GM18951 (cell line): ENCODE measurements at regions not wholly inside any gene's neighbourhood (a gene's known extent, or its start where the extent isn't known, plus 50 kb on each side); places are given as distances from the start of the nearest gene placed in this dataset.

Experiments used
- POLR2A ChIP-seq: IDR thresholded peaks from 4 replicates; pipeline ENCODE4 v1.6.1; 2011; ENCODE audit warnings: mild to moderate bottlenecking; ENCODE audit not compliant: insufficient read length, insufficient read depth; ENCODE audit errors: extremely low read depth
- in situ Hi-C: fragments of 300-500 bp; cut with MboI; formaldehyde crosslinking; loops from one replicate; pipeline ENCODE4 v1.12.0; 2022; ENCODE audit warnings: low sequenced_read_pairs, mixed read lengths, inconsistent platforms; ENCODE audit not compliant: unreplicated experiment

DNA sequence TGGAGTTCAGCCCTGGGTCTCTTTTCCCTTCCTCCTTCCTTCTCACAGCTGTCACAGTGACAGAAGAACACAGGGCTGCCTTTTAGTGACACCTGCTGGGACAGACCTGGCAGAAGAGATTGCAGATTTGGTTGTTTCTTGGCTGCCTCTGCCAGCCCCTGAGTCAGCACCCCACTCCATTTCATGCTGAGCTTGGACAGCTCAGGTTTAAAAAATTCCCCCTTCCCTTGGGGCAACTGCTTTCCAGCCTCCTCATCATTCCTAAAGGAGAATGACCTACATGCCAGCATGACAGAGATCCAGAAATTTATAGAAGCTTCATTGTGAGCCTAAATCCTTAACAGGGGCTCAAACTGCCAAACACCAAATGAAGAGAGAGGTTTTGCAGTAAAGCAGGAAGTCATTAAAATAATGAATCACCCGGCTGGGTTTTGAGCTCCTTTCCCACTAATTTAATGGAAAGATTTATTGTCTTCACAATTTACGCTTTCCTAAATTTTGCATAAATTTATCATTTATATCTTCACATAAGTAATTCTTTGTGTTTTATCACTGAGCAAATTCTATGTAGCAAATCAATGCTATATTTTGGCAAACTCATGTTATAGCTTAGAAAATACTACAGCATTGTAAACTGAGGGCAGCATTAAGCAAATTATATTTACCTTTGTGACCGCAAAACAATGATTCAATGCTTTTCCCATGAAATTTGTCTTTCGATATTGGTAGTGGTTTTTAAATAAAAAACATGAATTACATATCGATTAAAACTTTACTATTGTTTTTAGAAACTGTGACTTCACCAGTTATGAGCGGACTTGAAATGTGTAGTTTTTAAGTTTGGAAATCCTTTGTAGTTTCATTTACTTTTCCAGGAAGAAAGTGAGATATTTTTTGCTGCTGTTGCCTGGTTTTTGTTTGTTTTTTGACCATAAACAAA, 399.5 kb upstream of the ANKRD30A start:
- no peak for TF ChIP-seq POLR2A
- in situ Hi-C loops, result no loop called here

DNA sequence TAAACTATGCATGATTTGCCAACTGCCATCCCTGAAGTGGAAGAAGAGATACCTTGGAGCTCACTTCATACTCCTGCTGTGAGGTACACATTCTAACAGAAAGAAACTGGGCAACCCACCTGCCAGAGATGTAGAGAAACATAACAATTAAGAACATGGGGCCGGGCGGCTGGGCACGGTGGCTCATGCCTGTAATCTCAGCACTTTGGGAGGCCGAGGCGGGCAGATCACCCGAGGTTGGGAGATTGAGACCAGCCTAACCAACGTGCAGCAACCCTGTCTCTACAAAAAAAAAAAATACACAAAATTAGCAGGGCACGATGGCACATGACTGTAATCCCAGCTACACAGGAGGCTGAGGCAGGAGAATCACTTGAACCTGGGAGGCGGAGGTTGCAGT, 402.6 kb upstream of the ANKRD30A start:
- TF ChIP-seq POLR2A, result no peak
- in situ Hi-C loops, result no loop called here

DNA sequence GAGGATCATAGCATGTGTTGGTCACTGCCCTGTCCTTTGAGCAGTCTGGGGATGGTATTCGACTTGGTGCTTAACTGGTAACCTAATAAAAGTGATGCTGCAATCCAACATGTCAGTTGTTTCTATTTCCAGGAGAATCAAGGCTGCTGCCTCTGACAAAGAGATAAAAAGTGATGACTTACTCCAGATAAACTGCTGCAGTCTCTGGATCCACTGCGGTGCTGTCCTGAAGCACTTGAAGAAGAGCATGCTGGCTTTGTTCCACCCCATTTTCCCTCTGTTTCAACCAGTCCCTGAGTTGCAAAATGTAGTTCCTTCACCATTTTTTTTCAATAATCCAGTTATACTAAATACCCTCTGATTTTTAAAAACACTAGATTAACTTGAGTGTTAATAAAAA, 403.5 kb upstream of the ANKRD30A start:
- TF ChIP-seq POLR2A, result no peak
- in situ Hi-C loops, result no loop called here

- no peak for TF ChIP-seq POLR2A
- in situ Hi-C loops, result no loop called here
Measured at GRCh38 chr10:36720895-36721294, 404.5 kb upstream of the ANKRD30A start.

DNA sequence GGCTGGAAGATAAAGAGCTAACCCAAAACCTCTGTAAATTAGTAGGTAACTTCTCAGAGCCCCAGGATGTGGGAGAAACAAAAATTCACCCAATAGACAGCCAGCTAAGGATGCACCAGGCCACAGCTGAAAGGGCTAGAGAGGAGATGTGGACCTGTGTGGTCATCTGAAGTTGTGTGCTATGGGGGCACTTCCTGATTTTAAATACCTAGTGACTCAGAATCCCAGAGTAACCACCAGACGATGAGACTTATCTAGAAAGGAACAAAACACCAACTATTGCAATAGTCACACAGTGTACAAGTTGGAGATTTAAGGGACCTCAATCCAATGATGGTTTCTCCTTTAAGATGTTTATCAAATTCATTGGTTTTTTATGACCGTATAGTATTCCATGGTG, 408.3 kb upstream of the ANKRD30A start:
- no peak for TF ChIP-seq POLR2A
- in situ Hi-C loops, result no loop called here

DNA sequence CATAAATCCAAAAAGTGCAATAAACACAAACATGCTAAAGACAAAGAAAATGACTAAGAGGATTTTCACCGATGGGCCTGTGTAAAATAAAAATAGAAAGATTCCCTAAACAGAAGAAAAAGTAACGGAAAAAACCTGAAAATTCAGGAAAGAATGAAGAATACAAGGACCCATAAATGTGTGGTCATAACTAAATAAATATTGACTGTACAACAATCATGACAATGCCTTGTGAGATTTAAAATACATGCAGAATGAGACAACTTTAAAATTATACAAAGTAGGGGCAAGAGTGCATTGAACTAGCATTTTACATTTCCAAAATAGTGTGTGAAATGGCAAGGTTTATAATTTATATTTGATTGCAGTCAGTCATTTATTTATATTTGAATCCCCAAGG, 409.1 kb upstream of the ANKRD30A start:
- in situ Hi-C loops, result no loop called here
- no peak for TF ChIP-seq POLR2A

GRCh38 chr10:36712695-36713094, 412.7 kb upstream of the ANKRD30A start:
- in situ Hi-C loops, result no loop called here
- TF ChIP-seq POLR2A, result no peak

DNA sequence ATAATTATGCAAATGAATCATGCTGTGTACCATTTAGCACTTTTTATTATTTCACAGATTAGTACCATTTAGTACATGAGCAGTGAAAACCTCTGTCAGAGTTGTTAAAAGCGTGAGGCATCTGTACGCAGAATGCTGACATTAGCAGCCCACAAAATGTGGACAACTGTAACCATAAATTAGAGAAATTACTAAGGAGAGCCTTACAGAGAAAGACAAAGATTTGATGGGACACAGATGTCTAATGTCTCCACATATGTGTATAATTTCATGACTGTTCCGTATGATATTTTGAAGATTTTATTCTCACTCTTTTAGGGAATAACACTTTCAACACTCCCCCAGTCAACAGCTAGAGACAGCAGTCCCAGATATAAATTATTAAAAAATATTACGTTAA, 414.0 kb upstream of the ANKRD30A start:
- in situ Hi-C loops, result no loop called here

DNA sequence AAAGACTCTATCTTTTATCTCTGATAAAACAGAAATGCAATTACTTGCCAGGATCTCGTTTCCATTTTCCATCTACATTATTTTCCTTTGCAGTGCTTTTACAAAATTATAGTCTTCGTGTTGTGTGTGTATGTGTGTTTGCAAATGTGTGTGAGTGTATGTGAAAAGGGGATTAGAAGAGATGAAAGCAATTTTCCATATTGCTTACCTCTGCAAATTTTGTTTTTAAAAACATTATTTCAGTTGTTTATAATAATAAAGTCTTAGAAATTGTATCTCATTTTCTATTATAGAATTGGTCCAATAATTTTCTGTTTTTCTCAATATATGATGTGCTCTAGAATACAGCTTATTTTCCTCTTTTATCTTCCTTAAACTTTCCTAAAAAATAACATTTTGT, 421.3 kb upstream of the ANKRD30A start:
- TF ChIP-seq POLR2A, result no peak
- in situ Hi-C loops, result no loop called here

More for the DNA sequence above, 414.0 kb upstream of the ANKRD30A start:
- TF ChIP-seq POLR2A, result no peak

DNA sequence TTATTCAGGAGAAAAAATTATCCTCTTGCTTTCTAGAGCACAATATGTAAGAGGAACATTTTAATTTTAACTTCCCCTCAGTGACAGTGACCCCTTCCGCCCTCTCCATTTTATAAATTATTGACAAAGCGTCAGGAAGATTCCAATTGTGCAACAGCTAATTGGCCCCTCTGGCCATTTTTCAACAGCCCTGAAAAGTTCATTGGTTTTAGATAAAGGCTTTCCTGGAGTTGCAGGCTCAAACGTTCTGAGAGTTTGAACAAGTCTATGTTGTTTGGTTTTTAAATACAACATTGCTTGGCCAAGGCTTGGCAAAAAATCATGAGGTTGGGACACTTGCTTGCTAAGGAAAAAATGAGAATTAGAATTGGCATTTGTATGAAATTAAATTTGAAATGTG, 422.2 kb upstream of the ANKRD30A start:
- TF ChIP-seq POLR2A, result no peak
- in situ Hi-C loops, result no loop called here

DNA sequence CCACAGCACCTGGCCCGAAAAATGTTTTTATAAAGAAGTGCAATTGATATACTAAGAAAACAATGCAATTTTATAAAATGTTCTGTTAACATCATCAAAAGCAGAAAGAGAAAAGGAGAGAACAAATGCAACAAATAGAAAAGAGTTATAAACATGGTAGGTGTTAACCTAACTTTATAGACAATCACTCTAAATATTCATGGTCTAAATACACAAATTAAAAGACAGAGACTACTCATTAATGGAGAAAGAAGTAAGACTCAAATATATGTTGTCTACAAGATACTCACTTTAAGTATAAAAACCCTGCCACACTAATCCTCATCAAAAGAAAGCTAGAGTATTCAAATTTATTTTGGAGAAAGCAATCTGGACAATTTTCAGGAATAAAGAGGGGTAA, 425.3 kb upstream of the ANKRD30A start:
- in situ Hi-C loops, result no loop called here

GRCh38 chr10:36692759-36693158, 432.6 kb upstream of the ANKRD30A start:
- in situ Hi-C loops, result no loop called here
- TF ChIP-seq POLR2A, result no peak

More for the DNA sequence above, 425.3 kb upstream of the ANKRD30A start:
- TF ChIP-seq POLR2A, result no peak

- in situ Hi-C loops, result no loop called here
- TF ChIP-seq POLR2A, result no peak
Measured at GRCh38 chr10:36688717-36689116, 436.7 kb upstream of the ANKRD30A start.

DNA sequence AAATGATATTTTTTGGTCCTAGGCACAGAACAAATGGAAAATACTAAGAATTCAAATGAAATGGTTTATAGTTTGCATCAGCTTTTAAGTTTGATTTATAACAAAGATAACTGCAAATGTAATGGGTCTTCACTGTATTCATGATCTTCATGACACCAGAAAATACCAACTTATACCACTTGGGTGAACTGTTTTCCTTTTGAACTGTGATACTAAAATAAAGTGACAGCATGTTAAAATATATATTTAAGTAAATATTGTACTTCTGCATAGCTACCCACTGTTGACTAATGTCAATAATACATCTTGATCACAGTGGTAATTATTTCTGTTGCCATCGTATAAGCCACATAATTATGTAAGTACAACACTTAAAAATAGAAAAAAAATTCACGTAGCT, 442.0 kb upstream of the ANKRD30A start:
- TF ChIP-seq POLR2A, result no peak
- in situ Hi-C loops, result no loop called here

DNA sequence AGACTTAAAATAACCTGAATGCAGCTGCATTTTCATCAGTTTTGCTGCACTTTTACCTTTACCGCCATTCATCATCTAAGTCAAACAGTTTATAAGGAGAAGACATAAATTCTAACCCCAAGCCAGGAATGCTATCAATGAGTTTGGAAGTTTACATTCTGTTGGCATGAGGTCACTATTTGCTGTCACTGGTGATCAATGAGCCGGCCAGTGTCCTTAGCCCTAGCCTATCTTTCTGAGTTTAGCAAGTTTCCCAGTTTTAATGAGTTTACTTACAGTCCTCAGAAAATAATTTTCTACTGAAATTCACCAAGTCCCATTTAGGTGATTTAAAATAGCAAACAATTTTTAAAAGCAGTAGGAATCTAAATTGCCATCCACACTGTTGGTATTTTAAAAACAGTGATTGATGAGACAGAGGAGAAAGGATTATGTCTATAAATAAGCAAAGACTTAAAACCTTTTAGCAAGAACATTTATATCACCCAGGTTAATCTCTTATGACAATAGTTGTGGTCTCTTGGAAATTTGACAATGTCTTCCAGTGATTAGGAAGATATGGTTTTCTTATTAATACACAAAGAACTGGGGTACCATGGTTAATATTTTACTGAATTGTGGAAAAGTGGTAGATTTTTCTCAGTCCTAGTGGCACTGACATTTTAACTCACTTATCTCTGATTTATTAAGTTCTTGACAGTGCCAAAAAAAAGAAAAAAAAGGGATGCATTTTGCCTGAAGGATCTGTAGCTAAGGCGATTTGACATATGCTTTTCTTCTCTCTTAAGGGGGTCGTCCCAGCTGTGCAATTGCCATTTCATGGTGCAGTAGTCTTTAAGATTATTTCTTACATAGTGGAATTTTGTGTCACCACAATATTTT, 443.4 kb upstream of the ANKRD30A start:
- in situ Hi-C loops, result no loop called here
- no peak for TF ChIP-seq POLR2A
